OCI-LY7 (cell line): ENCODE measurements at regions not wholly inside any gene's neighbourhood (a gene's known extent, or its start where the extent isn't known, plus 50 kb on each side); places are given as distances from the start of the nearest gene placed in this dataset.

Source experiments
- BruUV-seq: library from RNA; stranded (reverse); fragments of 400-500 nt; replicated peaks from 2 replicates; lab custom pipeline; 2021; lab: Mats Ljungman, UMichigan
- CTCF ChIA-PET: fragments of 300-600 bp; sonication (Branson Sonifier 250); formaldehyde crosslinking; loops from one replicate; lab custom pipeline; 2022; ENCODE audit warnings: antibody characterized with exemption; ENCODE audit not compliant: unreplicated experiment; lab: Charles Lee
- POLR2A ChIA-PET: fragments of 300-600 bp; sonication (Branson Sonifier 250); formaldehyde crosslinking; loops from one replicate; lab custom pipeline; 2022; ENCODE audit warnings: antibody characterized with exemption; lab: Charles Lee
- DNase-seq: peaks from one replicate; pipeline ENCODE4 v3.0.0-alpha.2; 2015; ENCODE audit warnings: low spot score
- H2AFZ ChIP-seq: fragments of 200-600 bp; sonication (generic), shearing (Covaris generic); 2 replicates; pipeline ENCODE4 v1.6.1; 2014; ENCODE audit warnings: mild to moderate bottlenecking, antibody characterized with exemption, low read length, moderate library complexity
- H3K27ac ChIP-seq: fragments of 200-600 bp; sonication (generic); 2 replicates; pipeline ENCODE4 v1.5.1; 2014; ENCODE audit warnings: mixed run types, low read depth, mild to moderate bottlenecking, moderate library complexity, low read length, inconsistent platforms; ENCODE audit not compliant: poor library complexity, severe bottlenecking
- H3K36me3 ChIP-seq: fragments of 200-600 bp; sonication (generic); 2 replicates; pipeline ENCODE4 v1.6.1; 2014; ENCODE audit warnings: mild to moderate bottlenecking, antibody characterized with exemption, low read length, moderate library complexity, mixed read lengths; ENCODE audit not compliant: insufficient read depth
- H3K4me1 ChIP-seq: fragments of 200-600 bp; sonication (generic); 2 replicates; pipeline ENCODE4 v1.5.1; 2014; ENCODE audit warnings: mild to moderate bottlenecking, low read length; ENCODE audit not compliant: insufficient read depth, poor library complexity, severe bottlenecking
- H3K4me2 ChIP-seq: fragments of 200-600 bp; sonication (generic); 2 replicates; pipeline ENCODE4 v1.6.1; 2014; ENCODE audit warnings: mild to moderate bottlenecking, low read length
- H3K4me3 ChIP-seq: fragments of 200-600 bp; sonication (generic); 2 replicates; pipeline ENCODE4 v1.5.1; 2014; ENCODE audit warnings: mild to moderate bottlenecking, low read depth, low read length; ENCODE audit not compliant: poor library complexity, severe bottlenecking
- H3K79me2 ChIP-seq: fragments of 200-600 bp; sonication (generic); 2 replicates; pipeline ENCODE4 v1.6.1; 2016; ENCODE audit warnings: low read depth, mild to moderate bottlenecking, low read length, moderate library complexity, mixed read lengths; ENCODE audit not compliant: insufficient read depth
- H3K9me2 ChIP-seq: fragments of 200-600 bp; sonication (generic); 2 replicates; pipeline ENCODE4 v1.6.1; 2016; ENCODE audit warnings: mild to moderate bottlenecking, low read length, mixed read lengths; ENCODE audit not compliant: insufficient read depth
- H3K9me3 ChIP-seq: fragments of 200-600 bp; sonication (generic); 2 replicates; pipeline ENCODE4 v1.6.1; 2014; ENCODE audit warnings: mild to moderate bottlenecking, mixed run types, low read length, mixed read lengths
- H4K20me1 ChIP-seq: fragments of 200-600 bp; sonication (generic); 2 replicates; pipeline ENCODE4 v1.6.1; 2014; ENCODE audit warnings: mild to moderate bottlenecking, antibody characterized with exemption, low read length, moderate library complexity, mixed read lengths; ENCODE audit not compliant: insufficient read depth
- CTCF ChIP-seq: fragments of 200-600 bp; sonication (generic); conservative IDR thresholded peaks from 2 replicates; pipeline ENCODE4 v1.5.1; 2014; ENCODE audit warnings: mild to moderate bottlenecking, antibody characterized with exemption, low read length, moderate library complexity, mixed read lengths
- EZH2phosphoT487 ChIP-seq: fragments of 200-600 bp; sonication (generic); IDR thresholded peaks from 2 replicates; pipeline ENCODE4 v1.6.1; 2018; ENCODE audit warnings: low read depth, borderline replicate concordance, mild to moderate bottlenecking, mixed run types, antibody characterized with exemption, low read length, moderate library complexity, mixed read lengths
- intact Hi-C: fragments of 100-400 bp; cut with micrococcal nuclease; formaldehyde crosslinking; loops from one replicate; pipeline ENCODE4 v1.10.0; 2022; ENCODE audit not compliant: unreplicated experiment

GRCh38 chr6:98230250-98230649, 604.1 kb upstream of the POU3F2 start:
- Histone ChIP-seq H3K9me2 (no peaks in the 10 kb centered on the region), H2AFZ (no peak overlapping the region), H4K20me1 (no peaks in the 10 kb centered on the region), H3K27ac (no peak overlapping the region), H3K4me1 (no peaks in the 10 kb centered on the region), H3K36me3 (no peaks in the 10 kb centered on the region), H3K4me2 (no peak overlapping the region), H3K4me3 (no peak overlapping the region), H3K79me2 (no peaks in the 10 kb centered on the region), H3K9me3 (no peaks in the 10 kb centered on the region)
- intact Hi-C loops: no loop called here
- TF ChIP-seq EZH2phosphoT487 (no peak), CTCF (no peak)
- CTCF ChIA-PET: no interaction called here
- POLR2A ChIA-PET: interaction anchor here (0.6 kb wide), 1 partner anchor 16 kb away, joined by 3 read pairs; no protein-coding TSS in a partner anchor
- no TSS peak for BruUV-seq
- no peak for DNase-seq

GRCh38 chr6:98239057-98239456, 595.3 kb upstream of the POU3F2 start:
- ChIA-PET POLR2A (no interaction called here), CTCF (no interaction called here)
- H3K4me1 ChIP-seq: no peaks in the 10 kb centered on the region
- intact Hi-C loops: no loop called here
- no TSS peak for BruUV-seq
- no peaks in the 10 kb centered on the region for H4K20me1 ChIP-seq
- no peaks in the 10 kb centered on the region for H3K9me2 ChIP-seq
- no peak overlapping the region for H3K4me2 ChIP-seq
- H3K27ac ChIP-seq: no peak overlapping the region
- TF ChIP-seq CTCF (no peak), EZH2phosphoT487 (no peak)
- H2AFZ ChIP-seq: no peak overlapping the region
- H3K9me3 ChIP-seq: no peaks in the 10 kb centered on the region
- H3K4me3 ChIP-seq: no peak overlapping the region
- DNase-seq: no peak
- H3K36me3 ChIP-seq: no peaks in the 10 kb centered on the region
- no peaks in the 10 kb centered on the region for H3K79me2 ChIP-seq

GRCh38 chr6:98241630-98242029, 592.7 kb upstream of the POU3F2 start:
- POLR2A ChIA-PET: no interaction called here
- Histone ChIP-seq H3K27ac (no peak overlapping the region), H3K4me1 (no peaks in the 10 kb centered on the region), H3K9me2 (no peaks in the 10 kb centered on the region), H3K36me3 (no peaks in the 10 kb centered on the region), H3K79me2 (no peaks in the 10 kb centered on the region), H3K9me3 (no peaks in the 10 kb centered on the region), H3K4me2 (no peak overlapping the region), H4K20me1 (no peaks in the 10 kb centered on the region), H3K4me3 (no peak overlapping the region), H2AFZ (no peak overlapping the region)
- intact Hi-C loops: no loop called here
- DNase-seq: no peak
- no TSS peak for BruUV-seq
- TF ChIP-seq CTCF (no peak), EZH2phosphoT487 (no peak)
- CTCF ChIA-PET: no interaction called here
